ENCODE measurements at regions not wholly inside any gene's neighbourhood (a gene's known extent, or its start where the extent isn't known, plus 50 kb on each side); places are given as distances from the start of the nearest gene placed in this dataset.

- no peak for TF ChIP-seq ZNF660 (tag by site-specific recombination; IDR thresholded peaks at IDR 0.05)
- TF ChIP-seq ZNF423 (tag by site-specific recombination; IDR thresholded peaks at IDR 0.05): no peak
- TF ChIP-seq SP3 (tag by site-specific recombination; IDR thresholded peaks at IDR 0.05): no peak
- TF ChIP-seq, protein P1, sequence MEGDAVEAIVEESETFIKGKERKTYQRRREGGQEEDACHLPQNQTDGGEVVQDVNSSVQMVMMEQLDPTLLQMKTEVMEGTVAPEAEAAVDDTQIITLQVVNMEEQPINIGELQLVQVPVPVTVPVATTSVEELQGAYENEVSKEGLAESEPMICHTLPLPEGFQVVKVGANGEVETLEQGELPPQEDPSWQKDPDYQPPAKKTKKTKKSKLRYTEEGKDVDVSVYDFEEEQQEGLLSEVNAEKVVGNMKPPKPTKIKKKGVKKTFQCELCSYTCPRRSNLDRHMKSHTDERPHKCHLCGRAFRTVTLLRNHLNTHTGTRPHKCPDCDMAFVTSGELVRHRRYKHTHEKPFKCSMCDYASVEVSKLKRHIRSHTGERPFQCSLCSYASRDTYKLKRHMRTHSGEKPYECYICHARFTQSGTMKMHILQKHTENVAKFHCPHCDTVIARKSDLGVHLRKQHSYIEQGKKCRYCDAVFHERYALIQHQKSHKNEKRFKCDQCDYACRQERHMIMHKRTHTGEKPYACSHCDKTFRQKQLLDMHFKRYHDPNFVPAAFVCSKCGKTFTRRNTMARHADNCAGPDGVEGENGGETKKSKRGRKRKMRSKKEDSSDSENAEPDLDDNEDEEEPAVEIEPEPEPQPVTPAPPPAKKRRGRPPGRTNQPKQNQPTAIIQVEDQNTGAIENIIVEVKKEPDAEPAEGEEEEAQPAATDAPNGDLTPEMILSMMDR (tag by site-specific recombination; IDR thresholded peaks at IDR 0.05): no peak
- TF ChIP-seq, protein P2, sequence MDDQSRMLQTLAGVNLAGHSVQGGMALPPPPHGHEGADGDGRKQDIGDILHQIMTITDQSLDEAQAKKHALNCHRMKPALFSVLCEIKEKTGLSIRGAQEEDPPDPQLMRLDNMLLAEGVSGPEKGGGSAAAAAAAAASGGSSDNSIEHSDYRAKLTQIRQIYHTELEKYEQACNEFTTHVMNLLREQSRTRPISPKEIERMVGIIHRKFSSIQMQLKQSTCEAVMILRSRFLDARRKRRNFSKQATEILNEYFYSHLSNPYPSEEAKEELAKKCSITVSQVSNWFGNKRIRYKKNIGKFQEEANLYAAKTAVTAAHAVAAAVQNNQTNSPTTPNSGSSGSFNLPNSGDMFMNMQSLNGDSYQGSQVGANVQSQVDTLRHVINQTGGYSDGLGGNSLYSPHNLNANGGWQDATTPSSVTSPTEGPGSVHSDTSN (CRISPR knock-in tag; IDR thresholded peaks at IDR 0.05): no peak
- no peak for TF ChIP-seq ZNF362 (tag by site-specific recombination; IDR thresholded peaks at IDR 0.05)
- TF ChIP-seq, protein P3, sequence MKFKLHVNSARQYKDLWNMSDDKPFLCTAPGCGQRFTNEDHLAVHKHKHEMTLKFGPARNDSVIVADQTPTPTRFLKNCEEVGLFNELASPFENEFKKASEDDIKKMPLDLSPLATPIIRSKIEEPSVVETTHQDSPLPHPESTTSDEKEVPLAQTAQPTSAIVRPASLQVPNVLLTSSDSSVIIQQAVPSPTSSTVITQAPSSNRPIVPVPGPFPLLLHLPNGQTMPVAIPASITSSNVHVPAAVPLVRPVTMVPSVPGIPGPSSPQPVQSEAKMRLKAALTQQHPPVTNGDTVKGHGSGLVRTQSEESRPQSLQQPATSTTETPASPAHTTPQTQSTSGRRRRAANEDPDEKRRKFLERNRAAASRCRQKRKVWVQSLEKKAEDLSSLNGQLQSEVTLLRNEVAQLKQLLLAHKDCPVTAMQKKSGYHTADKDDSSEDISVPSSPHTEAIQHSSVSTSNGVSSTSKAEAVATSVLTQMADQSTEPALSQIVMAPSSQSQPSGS (tag by site-specific recombination; IDR thresholded peaks at IDR 0.05; ENCODE audit: low read depth): no peak
- no peak for TF ChIP-seq ZNF558 (tag by site-specific recombination; IDR thresholded peaks at IDR 0.05)
- no peak for TF ChIP-seq ZNF311 (tag by site-specific recombination; IDR thresholded peaks at IDR 0.05; ENCODE audit: borderline replicate concordance)
- no peak for TF ChIP-seq ZNF785 (tag by site-specific recombination; IDR thresholded peaks at IDR 0.05)
- TF ChIP-seq ZNF26 (tag by site-specific recombination; IDR thresholded peaks at IDR 0.05): no peak
- TF ChIP-seq ZNF18 (tag by site-specific recombination; IDR thresholded peaks at IDR 0.05): no peak
- no peak for TF ChIP-seq YY1 (tag by site-specific recombination; IDR thresholded peaks at IDR 0.05)
Measured at GRCh38 chr2:17206771-17207170, 311.5 kb downstream of the RAD51AP2 start.
